Right lobe of liver (tissue), 6 donors: ENCODE measurements at regions not wholly inside any gene's neighbourhood (a gene's known extent, or its start where the extent isn't known, plus 50 kb on each side); places are given as distances from the start of the nearest gene placed in this dataset.
A peak's percentile ranks its signal among the peaks of the same experiment; 100 is the strongest.
"Not testable (repeated sequence)": the region's sequence is repeated elsewhere in the genome, so short reads cannot be mapped to it uniquely, and the experiment has no call there.

Experiments used
- ATAC-seq, 4 donors: fragments of 200-7000 bp; cut with Tn5 transposase; one replicate each; pipeline ENCODE4 v1.9.1; 2020; ENCODE audit warnings: mild to moderate bottlenecking in 4 of 4, moderate library complexity in 4 of 4
- DNase-seq, 3 donors: peaks; one replicate each; pipeline ENCODE4 v3.0.0-alpha.2; 2020
- H3K27ac ChIP-seq, 3 donors: fragments of 200-600 bp; one replicate each; pipeline ENCODE4 v1.8.0; 2022
- H3K27me3 ChIP-seq, 2 donors: fragments of 200-600 bp; one replicate each; pipeline ENCODE4 v1.8.0; 2022
- H3K36me3 ChIP-seq, 4 donors: fragments of 200-600 bp; sonication (generic) in 1 of 4; one replicate each; pipeline versions ENCODE4 v1.5.1 to v1.8.0; 2017 to 2022; ENCODE audit warnings: control low read depth in 1 of 4
- H3K4me1 ChIP-seq, 4 donors: fragments of 200-600 bp; sonication (generic) in 1 of 4; one replicate each; pipeline versions ENCODE4 v1.5.1 to v1.8.0; 2017 to 2022; ENCODE audit warnings: control low read depth in 1 of 4
- H3K4me3 ChIP-seq, 3 donors: fragments of 200-600 bp; one replicate each; pipeline ENCODE4 v1.8.0; 2022
- H3K9me3 ChIP-seq, 4 donors: fragments of 200-600 bp; sonication (generic) in 1 of 4; one replicate each; pipeline versions ENCODE4 v1.5.1 to v1.8.0; 2017 to 2022; ENCODE audit warnings: control low read depth in 1 of 4
- CTCF ChIP-seq, 4 donors: fragments of 200-600 bp in 3 of 4; fragments of 450-650 bp in 1 of 4; IDR thresholded peaks; one replicate each; pipeline versions ENCODE4 v1.5.1 to v1.8.0; 2016 to 2022; ENCODE audit warnings: antibody characterized with exemption in 4 of 4, mild to moderate bottlenecking in 2 of 4
- POLR2A ChIP-seq: fragments of 450-650 bp; IDR thresholded peaks from one replicate; pipeline ENCODE4 v1.6.1; 2017; ENCODE audit warnings: antibody characterized with exemption, mild to moderate bottlenecking
- WGBS: methylation state at CpG from one replicate; pipeline ENCODE4 v1.1.6; 2018; ENCODE audit warnings: low coverage, low lambda C conversion rate; ENCODE audit not compliant: insufficient coverage; ENCODE audit errors: missing lambda C conversion rate; 5-methylcytosine and 5-hydroxymethylcytosine counted together
- intact Hi-C, 2 donors: fragments of 100-400 bp; cut with DNase I; formaldehyde crosslinking; loops; one replicate each; pipeline versions ENCODE4 v1.11.2 to v1.14.1; 2022
- donor health status: DM: no; HTN: yes; CAD: no.
- donor health status: DM: no; HTN: no; CAD: no.
- donor health status: DM: no; HTN: no; CAD: no.
- donor health status: DM: no; HTN: yes; CAD: no.
- donor health status: DM: no; HTN: yes; CAD: no.

- Histone ChIP-seq H3K27ac (no peak overlapping the region), H3K36me3 (no peaks in the 10 kb centered on the region), H3K9me3 (no peaks in the 10 kb centered on the region), H3K4me1 (no peaks in the 10 kb centered on the region), H3K4me3 (no peak overlapping the region), H3K27me3 (no peaks in the 10 kb centered on the region)
- WGBS = 72% methylated on average over 5 of the region's 6 CpGs
- intact Hi-C loops = no loop called here
- ATAC-seq (no peak), DNase-seq (no peak)
- TF ChIP-seq POLR2A (no peak), CTCF (IDR thresholded peaks at IDR 0.05) (no peak)
Measured at GRCh38 chr4:71882113-71882841, 98.4 kb upstream of the GC start.

GRCh38 chr4:71900366-71900765 is 116.5 kb upstream of the GC start:
- H3K36me3 ChIP-seq, ATAC-seq, H3K27ac ChIP-seq, H3K9me3 ChIP-seq, intact Hi-C loops, DNase-seq, H3K4me3 ChIP-seq, H3K27me3 ChIP-seq, H3K4me1 ChIP-seq: not testable (repeated sequence)
- 79% methylated on average over 5 of the region's 5 CpGs for WGBS

GRCh38 chr4:71905594-71905993 is 121.7 kb upstream of the GC start:
- peak in 1 of 3 donors; percentile 59 for DNase-seq
- 36% methylated on average over 1 of the region's 1 CpG for WGBS

GRCh38 chr4:71906096-71906495 is 122.2 kb upstream of the GC start:
- Histone ChIP-seq H3K4me1 (peaks cover 0 to 27% (median 8%) of the 10 kb centered on the region in 4 donors), H3K27me3 (no peaks in the 10 kb centered on the region), H3K4me3 (peak overlapping the region in 1 of 3 donors; percentile 4), H3K9me3 (no peaks in the 10 kb centered on the region), H3K27ac (peak overlapping the region; percentile 46 to 71 (median 55)), H3K36me3 (no peaks in the 10 kb centered on the region)
- DNase-seq = no peak
- intact Hi-C loops = no loop called here
- ATAC-seq = peak; percentile 79 to 89 (median 84)
- no peak for TF ChIP-seq POLR2A
- no peak for TF ChIP-seq CTCF (IDR thresholded peaks at IDR 0.05)
- 28% methylated on average over 3 of the region's 3 CpGs for WGBS

More at GRCh38 chr4:71905594-71905993, 121.7 kb upstream of the GC start:
- ATAC-seq = peak; percentile 29 to 49 (median 38)
- H3K36me3 ChIP-seq, H3K4me3 ChIP-seq, H3K27me3 ChIP-seq, intact Hi-C loops, H3K9me3 ChIP-seq: not testable (repeated sequence)
- Histone ChIP-seq H3K4me1 (peaks cover 0 to 27% (median 8%) of the 10 kb centered on the region in 4 donors), H3K27ac (peak overlapping the region; percentile 46 to 71 (median 55))

GRCh38 chr4:71907071-71907470 is 123.2 kb upstream of the GC start:
- H3K9me3 ChIP-seq = no peaks in the 10 kb centered on the region
- H3K4me3 ChIP-seq = no peak overlapping the region
- H3K36me3 ChIP-seq = no peaks in the 10 kb centered on the region
- WGBS = 66% methylated on average over 4 of the region's 4 CpGs
- DNase-seq = no peak
- intact Hi-C loops = no loop called here
- no peak for TF ChIP-seq POLR2A
- no peak for TF ChIP-seq CTCF (IDR thresholded peaks at IDR 0.05)
- peak overlapping the region in 1 of 3 donors; percentile 71 for H3K27ac ChIP-seq
- no peaks in the 10 kb centered on the region for H3K27me3 ChIP-seq
- H3K4me1 ChIP-seq = peaks cover 0 to 27% (median 8%) of the 10 kb centered on the region in 4 donors
- no peak for ATAC-seq
